Mucosa of descending colon (tissue), 3 donors: ENCODE measurements at regions not wholly inside any gene's neighbourhood (a gene's known extent, or its start where the extent isn't known, plus 50 kb on each side); places are given as distances from the start of the nearest gene placed in this dataset.
"Not testable (repeated sequence)": the region's sequence is repeated elsewhere in the genome, so short reads cannot be mapped to it uniquely, and the experiment has no call there.

Experiments used
- ATAC-seq: fragments of 200-7000 bp; cut with Tn5 transposase; one replicate; pipeline ENCODE4 v1.9.1; 2020; ENCODE audit warnings: mild to moderate bottlenecking, moderate library complexity
- DNase-seq, 3 donors: peaks; one replicate each; pipeline ENCODE4 v3.0.0-alpha.2; 2020
- H3K36me3 ChIP-seq: fragments of 200-600 bp; one replicate; pipeline ENCODE4 v1.8.0; 2021; ENCODE audit warnings: low read depth, mild to moderate bottlenecking
- H3K4me1 ChIP-seq: fragments of 200-600 bp; one replicate; pipeline ENCODE4 v1.8.0; 2021; ENCODE audit warnings: low read depth, mild to moderate bottlenecking
- H3K4me3 ChIP-seq: fragments of 200-600 bp; one replicate; pipeline ENCODE4 v1.8.0; 2021; ENCODE audit warnings: mild to moderate bottlenecking
- H3K9me3 ChIP-seq: fragments of 200-600 bp; one replicate; pipeline ENCODE4 v1.8.0; 2021; ENCODE audit warnings: mild to moderate bottlenecking
- intact Hi-C, 2 donors: fragments of 100-400 bp; cut with DNase I in 1 of 2; cut with micrococcal nuclease in 1 of 2; formaldehyde crosslinking; loops; one replicate each; pipeline versions ENCODE4 v1.11.0 to v1.11.1; 2022; cut with DNase I, micrococcal nuclease
- donor health status: DM: no; HTN: no; CAD: no; lungs with moderate emphysema.
- donor health status: DM: no; HTN: no; CAD: no.
- donor health status: DM: no; HTN: yes; CAD: no.

- DNase-seq, H3K4me3 ChIP-seq, H3K9me3 ChIP-seq, intact Hi-C loops, H3K4me1 ChIP-seq, H3K36me3 ChIP-seq: not testable (repeated sequence)
- ATAC-seq = peak; percentile 95
These were observed 55.0 kb upstream of the AGAP4 start for GRCh38 chr10:45902324-45902723.

DNA sequence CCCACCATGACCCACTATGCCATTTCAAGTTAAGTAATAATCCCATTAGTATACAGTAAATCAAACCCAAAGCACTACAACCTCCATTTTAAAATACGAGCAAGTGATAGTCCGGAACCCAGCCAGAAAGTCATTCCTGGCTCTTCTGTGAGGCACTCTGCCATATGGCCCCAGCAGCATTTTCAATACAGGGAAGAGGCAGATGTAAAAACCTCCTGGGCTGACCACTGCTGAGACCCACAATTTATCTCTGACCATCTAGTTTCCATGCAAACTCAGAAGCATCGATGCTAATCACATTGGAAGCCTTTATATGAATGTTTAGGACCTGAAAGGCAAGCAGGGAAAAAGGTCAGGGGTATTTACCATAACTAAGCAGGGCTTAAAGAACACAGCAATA is 56.3 kb upstream of the AGAP4 start:
- intact Hi-C loops, H3K4me3 ChIP-seq, H3K9me3 ChIP-seq, DNase-seq, H3K36me3 ChIP-seq, H3K4me1 ChIP-seq, ATAC-seq: not testable (repeated sequence)

DNA sequence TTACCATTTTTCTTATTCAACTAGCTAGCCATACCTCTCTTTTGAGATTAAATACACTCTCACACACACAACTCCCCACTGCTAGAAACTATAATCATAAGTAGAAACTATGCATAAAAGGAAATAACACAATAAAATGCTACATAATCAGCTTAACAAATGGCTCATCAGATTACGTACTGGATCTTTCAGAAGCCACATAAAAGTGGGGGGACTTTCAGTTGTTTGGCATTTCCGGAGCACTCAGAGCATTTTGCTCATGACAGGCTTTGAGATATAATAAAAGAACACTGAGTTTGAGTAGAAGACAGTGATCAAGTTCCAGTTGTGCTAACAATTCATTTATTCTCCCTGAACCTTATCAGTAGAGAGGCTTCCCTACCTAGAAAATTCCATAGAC is 56.8 kb upstream of the AGAP4 start:
- H3K4me1 ChIP-seq, H3K36me3 ChIP-seq, H3K9me3 ChIP-seq, intact Hi-C loops, DNase-seq, ATAC-seq, H3K4me3 ChIP-seq: not testable (repeated sequence)

DNA sequence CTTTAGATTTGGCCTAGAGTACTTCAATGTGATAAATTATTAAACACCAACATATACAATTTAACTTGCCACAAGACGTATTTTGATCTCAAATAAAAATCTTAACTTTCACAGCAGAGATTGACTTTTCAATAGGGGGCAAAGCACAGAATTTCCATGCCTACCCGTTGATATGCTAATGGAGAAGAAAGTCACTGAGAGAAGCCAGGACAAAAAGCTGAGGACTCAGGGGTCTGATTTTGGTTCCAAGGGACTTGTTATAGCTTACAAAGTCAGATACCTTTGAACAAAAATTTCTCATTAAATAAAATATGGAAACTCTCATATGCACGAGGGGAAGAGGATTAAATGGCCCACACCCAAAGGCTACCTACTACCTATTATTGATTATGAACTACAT is 59.1 kb upstream of the TIMM23 start:
- ATAC-seq, DNase-seq, H3K4me3 ChIP-seq, H3K4me1 ChIP-seq, intact Hi-C loops, H3K36me3 ChIP-seq, H3K9me3 ChIP-seq: not testable (repeated sequence)

DNA sequence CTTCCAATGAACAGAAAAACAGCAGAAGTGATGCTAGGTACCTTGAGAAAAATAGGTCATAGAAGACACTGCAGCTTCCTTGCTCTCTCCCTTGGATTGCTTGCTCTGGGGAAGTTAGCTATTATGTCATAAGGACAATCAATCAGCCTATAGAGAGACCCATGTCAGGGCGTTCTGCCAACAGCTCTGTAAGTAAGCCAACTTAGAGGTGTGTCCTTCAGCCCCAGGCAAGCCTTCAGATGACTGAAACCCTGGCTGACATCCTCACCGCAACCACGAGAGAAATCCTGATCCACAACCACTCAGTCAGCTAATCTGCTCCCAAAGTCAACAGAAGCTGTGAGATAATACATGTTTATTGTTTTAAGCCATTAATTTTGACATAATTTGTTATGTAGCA is 57.5 kb upstream of the TIMM23 start:
- intact Hi-C loops, H3K36me3 ChIP-seq, H3K9me3 ChIP-seq, H3K4me1 ChIP-seq, H3K4me3 ChIP-seq: not testable (repeated sequence)
- DNase-seq = peak in 1 of 3 donors; percentile 39
- peak; percentile 82 for ATAC-seq

- H3K4me3 ChIP-seq, H3K9me3 ChIP-seq, DNase-seq, intact Hi-C loops, H3K4me1 ChIP-seq, H3K36me3 ChIP-seq, ATAC-seq: not testable (repeated sequence)
These were observed 56.7 kb upstream of the TIMM23 start for GRCh38 chr10:45915617-45916016.

DNA sequence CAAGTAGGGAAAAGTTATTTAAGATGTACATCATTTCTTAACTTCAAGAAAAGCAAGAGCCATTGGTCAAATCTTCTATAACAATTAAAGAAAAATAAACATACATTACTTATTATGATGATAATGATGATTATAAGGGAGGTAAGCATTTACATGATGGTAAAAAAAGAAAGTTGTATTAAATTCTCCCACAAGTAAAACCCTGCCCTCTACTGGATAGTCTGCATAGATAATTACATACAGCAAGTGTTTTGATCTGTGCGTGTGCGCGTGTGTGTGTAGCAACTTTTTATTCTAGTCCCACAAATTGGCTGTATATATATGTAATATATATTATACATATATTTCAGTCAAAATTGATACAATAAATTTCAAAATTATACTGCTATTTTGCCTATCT is 51.4 kb upstream of the TIMM23 start:
- H3K9me3 ChIP-seq, DNase-seq: not testable (repeated sequence)

More for the DNA sequence above, 51.4 kb upstream of the TIMM23 start:
- ATAC-seq, intact Hi-C loops, H3K4me1 ChIP-seq, H3K36me3 ChIP-seq, H3K4me3 ChIP-seq: not testable (repeated sequence)
